Type B pancreatic cell (in vitro differentiated cells): ENCODE measurements at regions not wholly inside any gene's neighbourhood (a gene's known extent, or its start where the extent isn't known, plus 50 kb on each side); places are given as distances from the start of the nearest gene placed in this dataset.

Experiments used
- DNase-seq: peaks from one replicate; pipeline ENCODE4 v3.0.0; 2021; ENCODE audit warnings: mixed read lengths; ENCODE audit not compliant: unreplicated experiment; ENCODE audit errors: extremely low spot score
- H3K27ac Mint-ChIP-seq: 2 replicates; pipeline ENCODE4 v1.8.0; 2021; ENCODE audit warnings: mild to moderate bottlenecking, mixed read lengths
- H3K27me3 Mint-ChIP-seq: 2 replicates; pipeline ENCODE4 v1.8.0; 2021; ENCODE audit warnings: mixed read lengths
- H3K36me3 Mint-ChIP-seq: 2 replicates; pipeline ENCODE4 v1.8.0; 2021; ENCODE audit warnings: mixed read lengths
- H3K4me1 Mint-ChIP-seq: one replicate; pipeline ENCODE4 v1.8.0; 2021; ENCODE audit warnings: mixed read lengths; ENCODE audit not compliant: unreplicated experiment
- H3K4me3 Mint-ChIP-seq: 2 replicates; pipeline ENCODE4 v1.8.0; 2021; ENCODE audit warnings: mild to moderate bottlenecking, mixed read lengths
- H3K9me3 Mint-ChIP-seq: 2 replicates; pipeline ENCODE4 v1.8.0; 2021; ENCODE audit warnings: mixed read lengths
- TF ChIP-seq, protein P1 (sequence below): fragments of 200-600 bp; sonication (generic); conservative IDR thresholded peaks from 2 replicates; pipeline ENCODE4 v1.5.0; 2021; ENCODE audit warnings: antibody characterized with exemption, mild to moderate bottlenecking

GRCh38 chr7:16071246-16071857 lies 350.0 kb downstream of the CRPPA start:
- no peaks in the 10 kb centered on the region for H3K9me3 Mint-ChIP-seq
- TF ChIP-seq, protein P1, sequence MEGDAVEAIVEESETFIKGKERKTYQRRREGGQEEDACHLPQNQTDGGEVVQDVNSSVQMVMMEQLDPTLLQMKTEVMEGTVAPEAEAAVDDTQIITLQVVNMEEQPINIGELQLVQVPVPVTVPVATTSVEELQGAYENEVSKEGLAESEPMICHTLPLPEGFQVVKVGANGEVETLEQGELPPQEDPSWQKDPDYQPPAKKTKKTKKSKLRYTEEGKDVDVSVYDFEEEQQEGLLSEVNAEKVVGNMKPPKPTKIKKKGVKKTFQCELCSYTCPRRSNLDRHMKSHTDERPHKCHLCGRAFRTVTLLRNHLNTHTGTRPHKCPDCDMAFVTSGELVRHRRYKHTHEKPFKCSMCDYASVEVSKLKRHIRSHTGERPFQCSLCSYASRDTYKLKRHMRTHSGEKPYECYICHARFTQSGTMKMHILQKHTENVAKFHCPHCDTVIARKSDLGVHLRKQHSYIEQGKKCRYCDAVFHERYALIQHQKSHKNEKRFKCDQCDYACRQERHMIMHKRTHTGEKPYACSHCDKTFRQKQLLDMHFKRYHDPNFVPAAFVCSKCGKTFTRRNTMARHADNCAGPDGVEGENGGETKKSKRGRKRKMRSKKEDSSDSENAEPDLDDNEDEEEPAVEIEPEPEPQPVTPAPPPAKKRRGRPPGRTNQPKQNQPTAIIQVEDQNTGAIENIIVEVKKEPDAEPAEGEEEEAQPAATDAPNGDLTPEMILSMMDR, result peak; percentile 96
- H3K27ac Mint-ChIP-seq, result no peak overlapping the region
- H3K4me3 Mint-ChIP-seq, result no peak overlapping the region
- no peaks in the 10 kb centered on the region for H3K36me3 Mint-ChIP-seq
- H3K27me3 Mint-ChIP-seq, result no peaks in the 10 kb centered on the region
- H3K4me1 Mint-ChIP-seq, result peaks cover 4% of the 10 kb centered on the region
- DNase-seq, result no peak

GRCh38 chr7:16070806-16071205 lies 350.5 kb downstream of the CRPPA start:
- Mint-ChIP-seq H3K4me3 (no peak overlapping the region), H3K36me3 (no peaks in the 10 kb centered on the region), H3K9me3 (no peaks in the 10 kb centered on the region), H3K4me1 (peaks cover 4% of the 10 kb centered on the region), H3K27me3 (no peaks in the 10 kb centered on the region), H3K27ac (no peak overlapping the region)
- no peak for DNase-seq
- TF ChIP-seq, protein P1, result no peak

GRCh38 chr7:16069998-16070397 lies 351.3 kb downstream of the CRPPA start:
- Mint-ChIP-seq H3K27me3 (no peaks in the 10 kb centered on the region), H3K27ac (no peak overlapping the region), H3K4me1 (peaks cover 4% of the 10 kb centered on the region), H3K36me3 (no peaks in the 10 kb centered on the region), H3K4me3 (no peak overlapping the region), H3K9me3 (no peaks in the 10 kb centered on the region)
- TF ChIP-seq, protein P1, result no peak
- DNase-seq, result no peak

- H3K36me3 Mint-ChIP-seq, result no peaks in the 10 kb centered on the region
- peaks cover 3% of the 10 kb centered on the region for H3K27me3 Mint-ChIP-seq
- H3K4me1 Mint-ChIP-seq, result peaks cover 12% of the 10 kb centered on the region
- no peak overlapping the region for H3K4me3 Mint-ChIP-seq
- H3K27ac Mint-ChIP-seq, result no peak overlapping the region
- DNase-seq, result no peak
- H3K9me3 Mint-ChIP-seq, result no peaks in the 10 kb centered on the region
- TF ChIP-seq, protein P1, result no peak
Observed at GRCh38 chr7:16068183-16068582, 353.2 kb downstream of the CRPPA start.

GRCh38 chr7:16067711-16068110 lies 353.6 kb downstream of the CRPPA start:
- Mint-ChIP-seq H3K27ac (no peak overlapping the region), H3K4me1 (peaks cover 12% of the 10 kb centered on the region), H3K27me3 (peaks cover 3% of the 10 kb centered on the region), H3K4me3 (no peak overlapping the region), H3K36me3 (no peaks in the 10 kb centered on the region), H3K9me3 (no peaks in the 10 kb centered on the region)
- TF ChIP-seq, protein P1, result no peak
- DNase-seq, result no peak
